Peyer's patch (tissue), 4 donors: ENCODE measurements at regions not wholly inside any gene's neighbourhood (a gene's known extent, or its start where the extent isn't known, plus 50 kb on each side); places are given as distances from the start of the nearest gene placed in this dataset.

ENCODE experiments used
- DNase-seq, 3 donors: peaks; one replicate each; pipeline ENCODE4 v3.0.0-alpha.2; 2017 to 2019
- H3K27ac ChIP-seq, 4 donors: fragments of 200-600 bp; sonication (generic); one replicate each; pipeline ENCODE4 v1.5.1; 2016 to 2019
- H3K27me3 ChIP-seq, 2 donors: fragments of 200-600 bp; sonication (generic); one replicate each; pipeline ENCODE4 v1.5.1; 2019
- H3K36me3 ChIP-seq, 3 donors: fragments of 200-600 bp; sonication (generic); one replicate each; pipeline ENCODE4 v1.5.1; 2016 to 2019
- H3K4me1 ChIP-seq, 4 donors: fragments of 200-600 bp; sonication (generic); one replicate each; pipeline ENCODE4 v1.5.1; 2016 to 2019
- H3K4me3 ChIP-seq, 4 donors: fragments of 200-600 bp; sonication (generic); 1 replicate in 3 of 4; 2 replicates in 1 of 4; pipeline ENCODE4 v1.5.1; 2016 to 2019; ENCODE audit warnings: mild to moderate bottlenecking in 1 of 4
- H3K9me3 ChIP-seq, 4 donors: fragments of 200-600 bp; sonication (generic); one replicate each; pipeline ENCODE4 v1.5.1; 2016 to 2019; ENCODE audit warnings: mild to moderate bottlenecking in 1 of 4
- POLR2A ChIP-seq, 2 donors: fragments of 450-650 bp; IDR thresholded peaks; one replicate each; pipeline ENCODE4 v1.5.1; 2017; ENCODE audit warnings: antibody characterized with exemption in 2 of 2, mild to moderate bottlenecking in 2 of 2, moderate library complexity in 2 of 2
- TF ChIP-seq, protein P1 (sequence below), 6 experiments: fragments of 450-650 bp in 4 of 6; fragments of 200-600 bp in 2 of 6; sonication (generic) in 1 of 6; IDR thresholded peaks; one replicate each; pipeline ENCODE4 v1.5.1; 2017 to 2019; ENCODE audit warnings: antibody characterized with exemption in 6 of 6, mild to moderate bottlenecking in 3 of 6, moderate library complexity in 1 of 6

DNA sequence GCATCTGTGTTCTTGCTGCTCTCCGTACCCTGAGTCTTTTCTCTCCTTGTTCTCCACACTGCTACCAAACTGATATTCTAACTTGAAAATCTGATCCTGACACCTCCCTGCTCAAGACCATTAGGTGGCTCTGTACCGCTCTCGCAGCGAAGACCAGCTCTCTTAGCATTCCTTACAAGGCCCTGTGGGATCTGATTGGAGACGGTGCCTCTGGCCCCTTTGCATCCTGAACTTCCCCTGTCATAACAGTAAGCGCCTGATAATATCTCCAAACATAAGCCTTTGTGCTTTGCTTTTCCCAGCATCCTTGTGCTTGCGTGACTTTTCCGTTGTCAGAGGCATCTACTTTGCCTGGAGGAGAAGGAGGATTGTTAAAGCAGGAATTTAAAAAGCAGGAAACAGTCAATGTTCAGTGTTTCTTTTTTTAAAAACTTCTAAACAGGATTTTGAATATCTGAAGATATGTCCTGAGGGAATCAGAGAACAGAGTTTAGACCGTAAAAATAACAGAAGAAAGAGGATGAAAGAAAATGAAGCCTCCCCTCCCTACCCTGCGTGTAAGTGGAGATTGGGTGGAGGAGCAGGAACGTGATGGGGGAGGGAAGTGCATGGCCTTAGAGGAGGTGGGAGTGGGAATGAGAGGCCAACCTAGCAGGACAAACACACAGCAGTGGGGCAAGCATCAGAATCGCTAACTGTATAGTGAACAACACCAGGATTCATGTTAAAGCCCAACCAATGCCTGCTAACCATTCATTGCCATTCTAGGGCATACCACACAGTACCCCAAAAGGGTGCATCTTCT lies 89.2 kb upstream of the STMND1 start:
- Histone ChIP-seq H3K27ac (peak overlapping the region in 1 of 4 donors; percentile 64), H3K27me3 (no peaks in the 10 kb centered on the region), H3K36me3 (no peaks in the 10 kb centered on the region), H3K4me3 (no peak overlapping the region), H3K9me3 (no peaks in the 10 kb centered on the region), H3K4me1 (no peaks in the 10 kb centered on the region)
- DNase-seq, result no peak
- TF ChIP-seq POLR2A (IDR thresholded peaks at IDR 0.05), result no peak
- TF ChIP-seq, protein P1, sequence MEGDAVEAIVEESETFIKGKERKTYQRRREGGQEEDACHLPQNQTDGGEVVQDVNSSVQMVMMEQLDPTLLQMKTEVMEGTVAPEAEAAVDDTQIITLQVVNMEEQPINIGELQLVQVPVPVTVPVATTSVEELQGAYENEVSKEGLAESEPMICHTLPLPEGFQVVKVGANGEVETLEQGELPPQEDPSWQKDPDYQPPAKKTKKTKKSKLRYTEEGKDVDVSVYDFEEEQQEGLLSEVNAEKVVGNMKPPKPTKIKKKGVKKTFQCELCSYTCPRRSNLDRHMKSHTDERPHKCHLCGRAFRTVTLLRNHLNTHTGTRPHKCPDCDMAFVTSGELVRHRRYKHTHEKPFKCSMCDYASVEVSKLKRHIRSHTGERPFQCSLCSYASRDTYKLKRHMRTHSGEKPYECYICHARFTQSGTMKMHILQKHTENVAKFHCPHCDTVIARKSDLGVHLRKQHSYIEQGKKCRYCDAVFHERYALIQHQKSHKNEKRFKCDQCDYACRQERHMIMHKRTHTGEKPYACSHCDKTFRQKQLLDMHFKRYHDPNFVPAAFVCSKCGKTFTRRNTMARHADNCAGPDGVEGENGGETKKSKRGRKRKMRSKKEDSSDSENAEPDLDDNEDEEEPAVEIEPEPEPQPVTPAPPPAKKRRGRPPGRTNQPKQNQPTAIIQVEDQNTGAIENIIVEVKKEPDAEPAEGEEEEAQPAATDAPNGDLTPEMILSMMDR (IDR thresholded peaks at IDR 0.05), result no peak

DNA sequence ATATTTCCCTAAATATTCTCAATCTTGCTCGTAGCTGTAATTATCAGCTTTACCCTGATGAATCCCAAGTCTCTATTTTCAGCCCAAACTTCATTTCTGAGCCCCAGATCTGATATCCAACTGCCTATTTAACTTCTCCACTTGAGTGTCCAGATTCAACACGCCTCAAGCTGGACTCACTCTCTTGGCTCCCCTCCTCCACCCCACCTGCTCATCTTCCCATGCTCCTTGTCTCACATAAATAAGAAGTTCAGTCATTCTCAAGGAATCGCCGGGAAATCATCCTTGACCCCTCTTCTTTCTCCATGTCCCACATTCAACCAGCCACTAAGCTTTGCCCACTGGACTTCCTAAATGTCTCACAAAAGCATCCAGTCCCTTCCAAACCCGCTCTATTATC lies 89.9 kb upstream of the STMND1 start:
- Histone ChIP-seq H3K36me3 (no peaks in the 10 kb centered on the region), H3K4me3 (no peak overlapping the region), H3K9me3 (no peaks in the 10 kb centered on the region), H3K27me3 (no peaks in the 10 kb centered on the region), H3K27ac (peak overlapping the region in 1 of 4 donors; percentile 39), H3K4me1 (no peaks in the 10 kb centered on the region)
- TF ChIP-seq, protein P1 (IDR thresholded peaks at IDR 0.05), result no peak
- TF ChIP-seq POLR2A (IDR thresholded peaks at IDR 0.05), result no peak
- DNase-seq, result no peak

DNA sequence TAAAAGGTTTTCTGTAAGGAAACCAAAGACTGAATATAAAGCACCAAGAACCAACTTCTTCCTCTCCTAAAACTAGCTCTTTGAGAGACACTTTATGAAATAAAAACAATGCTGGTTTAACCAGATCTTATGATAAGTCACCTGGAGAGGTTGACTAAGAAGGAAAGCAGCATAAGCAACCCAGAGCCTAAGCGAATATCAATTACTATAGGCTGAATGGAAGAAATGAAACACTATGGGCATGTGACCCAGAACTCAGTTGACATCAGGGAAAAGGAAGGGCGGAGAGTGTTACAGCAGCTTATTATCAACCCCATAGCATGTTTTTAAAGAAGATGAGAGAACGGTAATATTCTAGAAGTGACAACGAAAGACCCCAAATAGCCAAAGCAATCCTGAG lies 94.1 kb upstream of the STMND1 start:
- TF ChIP-seq, protein P1 (IDR thresholded peaks at IDR 0.05), result no peak
- TF ChIP-seq POLR2A (IDR thresholded peaks at IDR 0.05), result no peak
- H3K27ac ChIP-seq, result no peak overlapping the region
- H3K4me3 ChIP-seq, result no peak overlapping the region
- H3K4me1 ChIP-seq, result no peaks in the 10 kb centered on the region
- no peak for DNase-seq
- H3K27me3 ChIP-seq, result no peaks in the 10 kb centered on the region
- no peaks in the 10 kb centered on the region for H3K9me3 ChIP-seq
- H3K36me3 ChIP-seq, result no peaks in the 10 kb centered on the region

DNA sequence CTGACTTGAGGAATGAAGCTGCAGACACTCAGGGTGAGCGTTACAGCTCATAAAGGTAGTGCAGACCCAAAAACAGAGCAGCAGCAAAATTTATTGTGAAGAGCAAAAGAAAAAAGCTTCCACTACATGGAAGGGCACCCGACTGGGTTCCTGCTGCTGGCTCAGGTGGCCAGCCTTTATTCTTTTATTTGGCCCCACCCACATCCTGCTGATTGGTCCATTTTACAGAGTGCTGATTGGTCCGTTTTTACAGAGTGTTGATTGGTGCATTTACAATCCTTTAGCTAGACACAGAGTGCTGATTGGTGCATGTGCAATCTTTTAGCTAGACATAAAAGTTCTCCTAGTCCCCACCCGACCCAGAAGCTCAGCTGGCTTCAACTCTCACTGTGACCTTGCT lies 95.3 kb upstream of the STMND1 start:
- Histone ChIP-seq H3K9me3 (no peaks in the 10 kb centered on the region), H3K4me3 (no peak overlapping the region), H3K27ac (no peak overlapping the region), H3K36me3 (no peaks in the 10 kb centered on the region), H3K4me1 (no peaks in the 10 kb centered on the region), H3K27me3 (no peaks in the 10 kb centered on the region)
- no peak for TF ChIP-seq POLR2A (IDR thresholded peaks at IDR 0.05)
- TF ChIP-seq, protein P1 (IDR thresholded peaks at IDR 0.05), result no peak
- no peak for DNase-seq

DNA sequence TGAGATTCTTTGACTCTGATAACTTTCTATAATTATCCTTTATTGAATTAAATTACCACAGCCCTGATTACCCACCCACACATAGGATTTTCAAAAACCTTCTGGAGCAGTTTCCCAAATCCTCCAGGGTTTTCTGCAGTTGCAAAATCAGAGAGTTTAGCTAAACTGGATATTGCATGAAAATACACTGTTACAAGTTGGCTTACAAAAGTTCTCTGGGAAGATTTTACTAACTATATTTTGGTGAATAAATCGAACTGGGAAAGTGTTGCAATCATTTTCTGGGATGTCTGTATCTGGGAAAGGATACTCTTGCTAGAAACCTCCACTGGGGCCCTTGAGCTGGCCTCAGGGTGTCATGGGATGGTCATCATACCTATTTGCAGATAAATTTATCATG lies 97.6 kb upstream of the STMND1 start:
- no peak for DNase-seq
- TF ChIP-seq, protein P1 (IDR thresholded peaks at IDR 0.05), result no peak
- TF ChIP-seq POLR2A (IDR thresholded peaks at IDR 0.05), result no peak
- Histone ChIP-seq H3K27me3 (no peaks in the 10 kb centered on the region), H3K4me3 (no peak overlapping the region), H3K36me3 (no peaks in the 10 kb centered on the region), H3K4me1 (no peaks in the 10 kb centered on the region), H3K27ac (no peak overlapping the region), H3K9me3 (no peaks in the 10 kb centered on the region)
